Neuronal stem cell (in vitro differentiated cells): ENCODE measurements at regions not wholly inside any gene's neighbourhood (a gene's known extent, or its start where the extent isn't known, plus 50 kb on each side); places are given as distances from the start of the nearest gene placed in this dataset.

Source experiments
- DNase-seq: peaks from one replicate; pipeline ENCODE4 v3.0.0-alpha.2; 2013; ENCODE audit warnings: low spot score
- H2AFZ ChIP-seq: one replicate; pipeline ENCODE4 v1.6.1; 2013; ENCODE audit warnings: mild to moderate bottlenecking, low read length, inconsistent platforms
- H2AK5ac ChIP-seq: 2 replicates; pipeline ENCODE4 v1.6.1; 2013; ENCODE audit warnings: low read depth, mild to moderate bottlenecking, inconsistent platforms, low read length, moderate library complexity, mixed read lengths
- H2BK120ac ChIP-seq: 2 replicates; pipeline ENCODE4 v1.6.1; 2013; ENCODE audit warnings: low read depth, mild to moderate bottlenecking, inconsistent platforms, low read length, moderate library complexity, mixed read lengths
- H2BK12ac ChIP-seq: one replicate; pipeline ENCODE4 v1.6.1; 2013; ENCODE audit warnings: low read length, inconsistent platforms
- H2BK15ac ChIP-seq: 2 replicates; pipeline ENCODE4 v1.6.1; 2013; ENCODE audit warnings: mild to moderate bottlenecking, low read length, inconsistent platforms, mixed read lengths
- H2BK5ac ChIP-seq: one replicate; pipeline ENCODE4 v1.6.1; 2013; ENCODE audit warnings: inconsistent platforms, mild to moderate bottlenecking, low read length, moderate library complexity
- H3K14ac ChIP-seq: one replicate; pipeline ENCODE4 v1.6.1; 2013; ENCODE audit warnings: low read length, inconsistent platforms
- H3K18ac ChIP-seq: 2 replicates; pipeline ENCODE4 v1.6.1; 2013; ENCODE audit warnings: low read length, inconsistent platforms
- H3K23ac ChIP-seq: 2 replicates; pipeline ENCODE4 v1.6.1; 2013; ENCODE audit warnings: low read depth, mild to moderate bottlenecking, mixed read lengths, low read length, inconsistent platforms; ENCODE audit not compliant: poor library complexity
- H3K27ac ChIP-seq: replicated peaks from 3 replicates; pipeline ENCODE4 v1.5.1; 2013; ENCODE audit warnings: low read length, inconsistent platforms
- H3K27me3 ChIP-seq, 3 experiments: 2 replicates each; pipeline ENCODE4 v1.6.1; 2013; ENCODE audit warnings: low read length in 3 of 3, mild to moderate bottlenecking in 2 of 3, inconsistent platforms in 1 of 3, low read depth in 1 of 3, mixed read lengths in 1 of 3, moderate library complexity in 1 of 3; ENCODE audit not compliant: control insufficient read depth in 3 of 3, insufficient read depth in 3 of 3
- H3K36me3 ChIP-seq, 2 donors: replicated peaks in 1 of 2; 2 replicates each; pipeline ENCODE4 v1.6.1; 2013; ENCODE audit warnings: low read length in 2 of 2; ENCODE audit not compliant: control insufficient read depth in 2 of 2, insufficient read depth in 2 of 2
- H3K4ac ChIP-seq: 2 replicates; pipeline ENCODE4 v1.6.1; 2013; ENCODE audit warnings: inconsistent platforms, mild to moderate bottlenecking, low read length, moderate library complexity
- H3K4me1 ChIP-seq, 2 donors: 1 replicate in 1 of 2; 2 replicates in 1 of 2; pipeline ENCODE4 v1.6.1; 2013; ENCODE audit warnings: low read length in 2 of 2, low read depth in 1 of 2; ENCODE audit not compliant: control insufficient read depth in 2 of 2, insufficient read depth in 1 of 2
- H3K4me2 ChIP-seq: one replicate; pipeline ENCODE4 v1.6.1; 2013; ENCODE audit warnings: mild to moderate bottlenecking, low read length, inconsistent platforms; ENCODE audit not compliant: insufficient read depth, poor library complexity, severe bottlenecking
- H3K4me3 ChIP-seq, 2 donors: 2 replicates each; pipeline ENCODE4 v1.5.1; 2013; ENCODE audit warnings: low read length in 2 of 2, mild to moderate bottlenecking in 2 of 2, inconsistent platforms in 1 of 2, moderate library complexity in 1 of 2
- H3K79me1 ChIP-seq: one replicate; pipeline ENCODE4 v1.6.1; 2013; ENCODE audit warnings: low read depth, mild to moderate bottlenecking, inconsistent platforms, low read length, moderate library complexity
- H3K9ac ChIP-seq: one replicate; pipeline ENCODE4 v1.6.1; 2013; ENCODE audit warnings: mild to moderate bottlenecking, low read depth, low read length, inconsistent platforms; ENCODE audit not compliant: poor library complexity
- H3K9me3 ChIP-seq, 2 donors: replicated peaks in 1 of 2; 2 replicates each; pipeline versions ENCODE3 to v1.6.1; 2013; ENCODE audit warnings: low read length in 2 of 2, mild to moderate bottlenecking in 2 of 2, inconsistent platforms in 1 of 2, low read depth in 1 of 2, mixed read lengths in 1 of 2, moderate library complexity in 1 of 2; ENCODE audit not compliant: control insufficient read depth in 2 of 2, insufficient read depth in 1 of 2
- H4K8ac ChIP-seq: one replicate; pipeline ENCODE4 v1.6.1; 2013; ENCODE audit warnings: low read depth, mild to moderate bottlenecking, inconsistent platforms, low read length, moderate library complexity
- H4K91ac ChIP-seq: one replicate; pipeline ENCODE4 v1.6.1; 2013; ENCODE audit warnings: low read length, low read depth, mild to moderate bottlenecking, inconsistent platforms; ENCODE audit not compliant: poor library complexity
- WGBS, 2 donors: extraction: QIAGEN DNeasy Blood & Tissue Kit; methylation state at CpG; one replicate each; pipeline ENCODE4 v1.1.7; 2013; ENCODE audit warnings: missing lambda C conversion rate in 2 of 2, mixed read lengths in 1 of 2; ENCODE audit not compliant: insufficient read length in 2 of 2, insufficient replicate concordance in 1 of 2; ENCODE audit errors: extremely low coverage in 2 of 2; 5-methylcytosine and 5-hydroxymethylcytosine counted together

DNA sequence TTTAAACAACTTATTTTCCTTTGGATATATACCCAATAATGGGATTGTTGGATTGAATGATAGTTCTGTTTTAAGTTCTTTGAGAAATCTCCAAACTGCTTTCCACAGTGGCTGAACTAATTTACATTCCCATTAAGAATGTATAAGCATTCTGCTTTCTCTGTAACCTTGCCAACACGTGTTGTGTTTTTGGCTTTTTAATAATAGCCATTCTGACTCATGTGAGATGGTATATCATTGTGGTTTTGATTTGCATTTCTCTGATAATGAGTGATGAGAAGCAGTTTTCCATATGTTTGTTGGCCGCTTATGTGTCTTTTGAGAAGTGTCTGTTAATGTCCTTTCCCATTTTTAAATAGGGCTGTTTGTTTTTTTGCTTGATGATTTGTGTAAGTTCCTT is 155.6 kb upstream of the PITX2 start:
- Histone ChIP-seq H2AK5ac (no peak overlapping the region), H3K27me3 (no peaks in the 10 kb centered on the region), H2BK120ac (no peak overlapping the region), H3K4me2 (no peak overlapping the region), H3K14ac (no peak overlapping the region), H2BK5ac (no peak overlapping the region), H2BK12ac (no peak overlapping the region), H3K4me1 (no peaks in the 10 kb centered on the region), H4K8ac (no peak overlapping the region), H3K79me1 (no peaks in the 10 kb centered on the region), H3K27ac (no peak overlapping the region), H3K4me3 (no peak overlapping the region), H3K18ac (no peak overlapping the region), H3K23ac (no peak overlapping the region), H3K36me3 (no peaks in the 10 kb centered on the region), H3K4ac (no peak overlapping the region), H3K9me3 (no peaks in the 10 kb centered on the region), H3K9ac (no peak overlapping the region), H2AFZ (no peak overlapping the region), H4K91ac (no peak overlapping the region), H2BK15ac (no peak overlapping the region)
- no peak for DNase-seq
- no CpG with 5 or more reads among the region's 2 CpGs for WGBS, 2 donors

GRCh38 chr4:110780538-110780937 is 157.7 kb upstream of the PITX2 start:
- no peak overlapping the region for H2BK12ac ChIP-seq
- H3K18ac ChIP-seq: no peak overlapping the region
- no CpG with 5 or more reads among the region's 1 CpG for WGBS, 2 donors

GRCh38 chr4:110781944-110782343 is 159.1 kb upstream of the PITX2 start:
- no peak overlapping the region for H3K9ac ChIP-seq
- no peak overlapping the region for H3K14ac ChIP-seq
- H3K79me1 ChIP-seq: no peaks in the 10 kb centered on the region
- no CpG with 5 or more reads among the region's 4 CpGs for WGBS, 2 donors
- H2BK12ac ChIP-seq: no peak overlapping the region
- no peak overlapping the region for H3K27ac ChIP-seq
- no peak overlapping the region for H3K4ac ChIP-seq
- H3K4me1 ChIP-seq: no peaks in the 10 kb centered on the region
- no peaks in the 10 kb centered on the region for H3K9me3 ChIP-seq
- no peak overlapping the region for H2BK15ac ChIP-seq
- H2AK5ac ChIP-seq: no peak overlapping the region
- no peaks in the 10 kb centered on the region for H3K27me3 ChIP-seq
- H3K4me3 ChIP-seq: no peak overlapping the region
- H3K18ac ChIP-seq: no peak overlapping the region
- no peak overlapping the region for H2BK5ac ChIP-seq
- no peaks in the 10 kb centered on the region for H3K36me3 ChIP-seq
- H3K4me2 ChIP-seq: no peak overlapping the region
- no peak overlapping the region for H2AFZ ChIP-seq
- no peak overlapping the region for H2BK120ac ChIP-seq
- no peak overlapping the region for H3K23ac ChIP-seq
- no peak for DNase-seq
- H4K8ac ChIP-seq: no peak overlapping the region
- H4K91ac ChIP-seq: no peak overlapping the region

More at GRCh38 chr4:110780538-110780937, 157.7 kb upstream of the PITX2 start:
- no peak overlapping the region for H3K4ac ChIP-seq
- H3K27me3 ChIP-seq: no peaks in the 10 kb centered on the region
- DNase-seq: no peak
- H3K79me1 ChIP-seq: no peaks in the 10 kb centered on the region
- no peak overlapping the region for H4K91ac ChIP-seq
- no peak overlapping the region for H2BK5ac ChIP-seq
- H3K14ac ChIP-seq: no peak overlapping the region
- H3K27ac ChIP-seq: no peak overlapping the region
- H3K9ac ChIP-seq: no peak overlapping the region
- no peak overlapping the region for H3K4me3 ChIP-seq
- no peak overlapping the region for H3K23ac ChIP-seq
- H4K8ac ChIP-seq: no peak overlapping the region
- H3K36me3 ChIP-seq: no peaks in the 10 kb centered on the region
- H3K4me2 ChIP-seq: no peak overlapping the region
- H2AK5ac ChIP-seq: no peak overlapping the region
- H3K9me3 ChIP-seq: no peaks in the 10 kb centered on the region
- no peak overlapping the region for H2BK15ac ChIP-seq
- no peak overlapping the region for H2BK120ac ChIP-seq
- no peaks in the 10 kb centered on the region for H3K4me1 ChIP-seq
- H2AFZ ChIP-seq: no peak overlapping the region

- no peak overlapping the region for H4K91ac ChIP-seq
These were observed 164.2 kb upstream of the PITX2 start for GRCh38 chr4:110787109-110787508.

More at GRCh38 chr4:110787109-110787508, 164.2 kb upstream of the PITX2 start:
- Histone ChIP-seq H3K27ac (no peak overlapping the region), H3K14ac (no peak overlapping the region), H3K4ac (no peak overlapping the region), H2BK120ac (no peak overlapping the region), H3K18ac (no peak overlapping the region), H2AFZ (no peak overlapping the region), H3K9me3 (no peaks in the 10 kb centered on the region), H3K27me3 (no peaks in the 10 kb centered on the region), H3K4me2 (no peak overlapping the region), H2BK12ac (no peak overlapping the region), H3K23ac (no peak overlapping the region), H2BK15ac (no peak overlapping the region), H3K4me1 (no peaks in the 10 kb centered on the region), H3K4me3 (no peak overlapping the region), H2AK5ac (no peak overlapping the region), H2BK5ac (no peak overlapping the region), H3K36me3 (no peaks in the 10 kb centered on the region), H4K8ac (no peak overlapping the region), H3K9ac (no peak overlapping the region), H3K79me1 (no peaks in the 10 kb centered on the region)
- no CpG with 5 or more reads among the region's 4 CpGs for WGBS, 2 donors
- DNase-seq: no peak
